Fibroblast of pulmonary artery (primary cell): ENCODE measurements at regions not wholly inside any gene's neighbourhood (a gene's known extent, or its start where the extent isn't known, plus 50 kb on each side); places are given as distances from the start of the nearest gene placed in this dataset.
A peak's percentile ranks its signal among the peaks of the same experiment; 100 is the strongest.

Experiments
- DNase-seq: peaks from one replicate; pipeline ENCODE4 v3.0.0-alpha.2; 2010; ENCODE audit warnings: low read depth
- H3K4me3 ChIP-seq: replicated peaks from 2 replicates; pipeline ENCODE4 v1.5.1; 2011; ENCODE audit warnings: low read depth, mild to moderate bottlenecking, control low read depth, low read length, moderate library complexity
- TF ChIP-seq, protein P1 (sequence below): IDR thresholded peaks from 2 replicates; pipeline ENCODE4 v1.5.1; 2011; ENCODE audit warnings: mild to moderate bottlenecking, control low read depth, low read length, inconsistent platforms; ENCODE audit errors: missing control alignments

GRCh38 chr14:49980027-49980426 is 87.1 kb downstream of the ARF6 start:
- H3K4me3 ChIP-seq: no peak overlapping the region
- no peak for DNase-seq
- TF ChIP-seq, protein P1, sequence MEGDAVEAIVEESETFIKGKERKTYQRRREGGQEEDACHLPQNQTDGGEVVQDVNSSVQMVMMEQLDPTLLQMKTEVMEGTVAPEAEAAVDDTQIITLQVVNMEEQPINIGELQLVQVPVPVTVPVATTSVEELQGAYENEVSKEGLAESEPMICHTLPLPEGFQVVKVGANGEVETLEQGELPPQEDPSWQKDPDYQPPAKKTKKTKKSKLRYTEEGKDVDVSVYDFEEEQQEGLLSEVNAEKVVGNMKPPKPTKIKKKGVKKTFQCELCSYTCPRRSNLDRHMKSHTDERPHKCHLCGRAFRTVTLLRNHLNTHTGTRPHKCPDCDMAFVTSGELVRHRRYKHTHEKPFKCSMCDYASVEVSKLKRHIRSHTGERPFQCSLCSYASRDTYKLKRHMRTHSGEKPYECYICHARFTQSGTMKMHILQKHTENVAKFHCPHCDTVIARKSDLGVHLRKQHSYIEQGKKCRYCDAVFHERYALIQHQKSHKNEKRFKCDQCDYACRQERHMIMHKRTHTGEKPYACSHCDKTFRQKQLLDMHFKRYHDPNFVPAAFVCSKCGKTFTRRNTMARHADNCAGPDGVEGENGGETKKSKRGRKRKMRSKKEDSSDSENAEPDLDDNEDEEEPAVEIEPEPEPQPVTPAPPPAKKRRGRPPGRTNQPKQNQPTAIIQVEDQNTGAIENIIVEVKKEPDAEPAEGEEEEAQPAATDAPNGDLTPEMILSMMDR: no peak

DNA sequence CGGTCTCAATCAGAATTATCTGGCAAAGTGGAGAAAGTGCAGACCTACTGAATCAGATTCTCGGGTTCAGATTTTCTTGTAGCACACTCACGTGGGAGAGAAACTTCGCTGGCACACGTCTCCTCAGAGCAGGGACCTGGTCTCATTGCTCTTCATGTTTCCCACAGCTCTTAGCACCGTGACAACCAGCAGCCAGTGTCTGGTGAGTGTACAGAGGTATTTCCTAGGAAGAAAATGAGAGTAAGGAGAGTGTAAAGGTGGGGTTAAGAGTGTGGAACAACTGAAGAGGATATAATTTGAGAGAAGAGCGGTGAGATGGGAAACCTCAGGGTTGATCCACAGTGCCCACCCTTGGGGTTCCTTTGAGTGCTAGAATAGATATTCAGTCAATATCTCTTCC is 89.2 kb downstream of the ARF6 start:
- DNase-seq: peak; percentile 51
- TF ChIP-seq, protein P1: no peak
- peak overlapping the region; percentile 32 for H3K4me3 ChIP-seq

- peak overlapping the region; percentile 32 for H3K4me3 ChIP-seq
- peak; percentile 95 for DNase-seq
- TF ChIP-seq, protein P1: no peak
These were observed 89.6 kb downstream of the ARF6 start for GRCh38 chr14:49982501-49982951.

DNA sequence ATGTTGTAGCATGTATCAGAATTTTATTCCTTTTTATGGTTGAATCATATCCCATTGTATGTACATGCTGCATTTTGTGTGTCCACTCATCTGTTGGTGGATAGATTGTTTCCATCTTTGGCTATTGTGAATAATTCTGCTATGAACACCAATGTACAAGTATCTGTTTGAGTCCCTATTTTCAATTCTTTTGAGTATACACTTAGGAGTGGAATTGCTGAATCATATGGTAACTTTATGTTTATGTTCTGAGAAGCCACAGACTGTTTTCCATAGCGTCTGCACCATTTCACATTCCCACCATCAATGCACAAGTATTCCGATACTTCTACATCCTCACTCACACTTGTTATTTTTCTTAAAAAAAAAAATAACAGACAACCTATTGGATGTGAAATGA is 91.5 kb downstream of the ARF6 start:
- H3K4me3 ChIP-seq: no peak overlapping the region
- no peak for DNase-seq
- TF ChIP-seq, protein P1: no peak

DNA sequence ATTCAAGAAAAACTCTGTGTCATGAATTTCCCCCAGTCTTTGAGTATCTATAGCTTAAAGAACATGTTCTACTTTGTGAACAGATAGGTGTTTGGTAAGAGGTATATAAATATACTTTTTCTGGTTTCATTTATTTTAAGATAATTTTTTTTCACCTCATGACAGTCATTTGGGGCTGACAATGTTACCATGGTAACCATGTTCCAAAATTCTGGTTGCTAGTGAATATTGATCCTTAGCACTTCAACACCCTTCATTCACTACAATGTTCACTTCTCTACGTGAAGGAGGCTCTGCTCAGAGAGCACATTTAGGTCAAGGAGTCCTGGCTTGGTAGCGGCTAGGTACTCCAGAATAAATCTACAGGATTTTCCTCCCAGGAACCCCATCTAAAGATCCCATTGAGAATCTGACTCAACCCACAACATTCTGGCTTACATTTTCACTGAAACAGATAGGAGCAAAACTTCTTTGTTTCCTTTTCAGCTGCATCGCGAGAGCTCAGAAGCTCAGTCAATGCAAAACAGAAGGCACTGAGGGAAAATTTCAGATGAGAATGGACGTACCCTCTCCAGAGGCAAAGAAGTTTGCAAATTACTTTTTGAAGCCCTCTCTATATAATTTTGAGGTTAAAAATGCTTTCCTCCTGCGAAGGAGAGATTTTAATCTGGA is 93.6 kb downstream of the ARF6 start:
- no peak overlapping the region for H3K4me3 ChIP-seq
- DNase-seq: peak; percentile 65
- TF ChIP-seq, protein P1: no peak

- DNase-seq: no peak
- TF ChIP-seq, protein P1: no peak
- H3K4me3 ChIP-seq: no peak overlapping the region
These were observed 95.5 kb downstream of the ARF6 start for GRCh38 chr14:49988080-49988990.
